ENCODE measurements at regions not wholly inside any gene's neighbourhood (a gene's known extent, or its start where the extent isn't known, plus 50 kb on each side); places are given as distances from the start of the nearest gene placed in this dataset.

DNA sequence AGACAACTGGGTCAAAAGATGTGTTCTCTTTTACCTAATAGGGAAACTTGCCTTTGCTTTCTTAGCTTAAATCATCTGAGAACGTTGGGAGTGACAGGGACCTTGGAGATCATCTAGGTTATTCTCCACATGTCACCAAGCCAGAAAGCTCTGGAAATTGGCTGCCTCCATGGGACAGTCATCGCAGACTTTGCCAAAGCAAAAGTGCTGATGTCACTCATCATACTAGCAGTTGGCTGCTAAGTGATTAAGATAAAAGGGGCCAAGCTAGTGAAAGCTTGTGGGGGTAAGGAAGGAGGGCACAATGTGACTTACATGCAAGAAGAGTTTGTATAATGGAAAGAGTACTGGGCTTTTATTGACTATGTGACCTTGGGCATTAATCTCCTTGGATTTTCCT lies 198.0 kb upstream of the PFN2 start:
- DNase-seq (ENCODE audit: low read depth), result no peak

DNA sequence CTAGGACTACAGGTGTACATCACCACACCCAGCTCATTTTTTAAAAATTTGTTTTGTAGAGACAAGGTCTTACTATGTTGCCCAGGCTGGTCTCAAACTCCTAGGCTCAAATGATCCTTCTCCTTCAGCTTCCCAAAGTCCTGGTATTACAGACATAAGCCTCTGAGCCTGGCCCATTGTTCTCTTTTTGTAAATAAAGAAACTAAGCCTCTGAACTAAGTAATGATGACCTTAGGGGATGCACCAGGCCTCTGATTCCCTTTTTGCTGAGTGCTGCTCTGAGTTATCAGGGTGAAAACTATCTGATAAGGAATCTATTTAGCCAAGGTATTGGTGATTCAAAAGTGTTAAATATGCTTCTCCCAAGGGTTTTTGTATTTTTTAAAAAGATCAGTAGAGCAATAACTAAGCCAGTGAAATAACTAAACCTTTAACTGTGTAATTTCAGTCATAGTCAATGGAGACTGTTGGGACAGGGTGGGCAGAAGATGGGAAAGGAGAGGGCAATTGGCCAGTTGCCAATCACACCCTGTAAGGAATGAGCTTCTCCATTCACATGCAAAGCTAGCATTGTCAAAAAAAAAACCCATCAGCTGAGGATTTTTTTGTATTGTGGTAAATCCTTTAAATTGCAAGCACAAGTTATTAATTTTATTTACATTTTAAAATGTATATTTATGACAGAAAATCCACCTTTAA lies 194.8 kb upstream of the PFN2 start:
- no peak for DNase-seq (ENCODE audit: low read depth)

DNA sequence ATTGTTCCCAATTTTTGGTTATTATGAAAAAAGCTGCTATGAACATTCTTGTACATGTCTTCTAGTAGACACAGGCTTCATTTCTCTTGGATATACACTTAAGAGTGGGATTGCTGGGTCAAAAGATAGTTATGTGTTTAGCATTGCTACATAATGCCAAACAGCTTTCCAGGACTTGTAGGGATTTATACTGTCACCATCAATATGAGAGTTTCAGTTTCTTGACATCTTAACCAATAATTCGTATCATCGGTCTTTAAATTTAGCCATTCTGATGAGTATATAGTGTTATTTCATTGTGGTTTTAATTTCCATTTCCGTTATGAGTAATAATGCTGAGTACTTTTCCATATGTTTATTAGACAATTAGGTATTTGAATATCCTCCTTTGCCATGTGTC lies 190.3 kb upstream of the PFN2 start:
- DNase-seq (ENCODE audit: low read depth), result no peak

DNA sequence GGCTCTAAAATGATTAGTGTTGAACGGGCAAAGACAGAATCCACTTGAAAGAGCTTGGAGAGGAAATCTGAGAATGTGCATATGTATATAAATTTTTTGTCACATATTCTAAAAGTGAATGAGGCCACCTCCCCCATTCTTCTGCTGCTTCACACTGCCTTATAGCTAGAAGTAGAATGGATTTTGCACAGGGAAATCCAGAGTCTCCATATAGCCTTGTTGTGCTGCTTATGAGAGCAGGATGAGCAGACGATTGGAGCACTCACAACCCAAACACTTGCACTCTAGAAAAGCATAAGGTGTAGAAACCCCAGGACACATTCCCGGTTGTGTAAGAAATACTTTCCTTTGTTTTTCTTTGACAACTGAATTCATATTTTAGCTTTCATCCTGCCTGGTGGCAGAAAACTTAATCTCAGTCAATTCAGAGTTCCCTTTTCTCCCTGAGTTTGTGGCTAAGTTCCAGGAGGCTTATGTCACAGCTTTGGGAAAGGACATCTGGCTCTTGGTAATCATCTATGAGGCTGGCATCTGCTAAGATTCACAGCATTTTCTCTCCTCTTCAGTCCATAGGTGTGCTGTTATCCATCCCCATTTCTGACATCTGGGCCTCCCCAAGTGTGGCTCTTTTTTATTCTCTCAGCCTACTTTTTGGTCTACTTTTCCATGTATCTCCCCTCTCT lies 188.4 kb upstream of the PFN2 start:
- peak; percentile 71 for DNase-seq (ENCODE audit: low read depth)

DNA sequence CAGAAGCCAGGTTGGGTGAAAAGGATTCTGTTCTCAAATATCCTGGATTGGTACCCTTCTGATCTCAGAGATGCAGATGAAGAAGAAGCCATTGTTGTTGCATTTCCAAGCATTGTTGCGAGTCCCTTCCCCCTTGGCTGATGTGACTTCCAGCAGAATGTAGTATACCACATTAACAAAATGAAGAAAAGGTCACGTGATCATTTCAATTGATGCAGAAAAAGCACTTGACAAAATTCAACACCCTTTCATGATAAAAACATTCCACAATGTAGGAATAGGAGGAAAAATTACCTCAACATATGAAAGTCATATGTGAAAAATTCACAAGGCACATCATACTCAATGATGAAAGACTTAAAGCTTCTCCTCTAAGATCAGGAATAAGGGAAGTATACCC lies 181.9 kb upstream of the PFN2 start:
- no peak for DNase-seq (ENCODE audit: low read depth)

DNA sequence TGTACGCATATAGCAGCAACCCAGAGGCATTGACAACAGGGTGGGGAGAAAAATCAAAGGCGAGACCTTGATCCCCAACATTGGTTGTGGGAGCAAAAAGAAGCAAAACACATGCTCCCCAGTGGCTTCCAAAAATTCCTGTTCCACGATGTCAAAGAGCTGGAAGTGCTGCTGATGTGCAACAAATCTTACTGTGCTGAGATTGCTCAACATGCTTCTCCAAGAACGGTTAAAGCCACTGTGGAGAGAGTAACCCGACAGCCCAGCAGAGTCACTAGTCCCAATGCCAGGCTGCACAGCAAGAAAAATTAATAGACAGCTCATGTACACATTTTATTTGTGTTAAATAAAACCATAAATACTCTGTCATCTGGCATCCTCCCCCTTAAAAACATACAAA lies 179.9 kb upstream of the PFN2 start:
- DNase-seq (ENCODE audit: low read depth), result peak; percentile 43

DNA sequence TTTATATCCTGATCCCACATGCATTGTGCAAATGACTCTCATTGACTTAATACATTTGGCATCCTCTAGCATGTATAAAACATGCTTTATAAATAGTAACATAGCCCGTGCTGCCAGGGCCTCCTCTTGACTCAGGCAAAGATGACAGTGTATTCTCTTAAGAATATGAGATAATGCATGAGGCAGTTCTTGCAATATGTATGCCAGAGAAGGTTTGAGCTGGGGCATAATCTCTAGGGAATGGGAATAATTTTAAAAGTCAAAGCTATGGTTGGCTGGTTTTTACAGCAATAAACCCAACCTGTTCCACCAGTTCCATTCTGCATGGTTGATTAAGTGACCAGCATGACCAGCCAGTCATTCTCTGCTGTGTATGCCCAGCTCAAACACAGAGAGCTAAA lies 179.0 kb upstream of the PFN2 start:
- peak; percentile 84 for DNase-seq (ENCODE audit: low read depth)

DNA sequence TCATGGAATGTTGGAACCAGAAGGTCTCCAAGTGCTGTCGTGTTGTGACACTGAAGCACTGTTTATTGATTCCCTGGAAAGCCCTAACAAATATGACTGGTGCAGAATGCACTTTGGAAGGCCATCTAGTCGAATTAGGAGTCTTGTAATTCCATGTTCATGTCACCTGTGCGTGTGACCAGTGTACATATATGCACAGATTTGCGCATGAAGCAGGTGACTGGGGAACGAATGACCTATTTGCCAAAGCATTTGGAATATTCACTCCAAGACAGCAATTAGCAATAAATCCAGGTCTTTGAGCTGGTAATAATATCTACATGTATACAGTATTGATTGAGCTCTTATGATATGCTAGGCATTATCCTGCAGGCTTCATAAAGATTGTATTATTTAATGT lies 177.5 kb upstream of the PFN2 start:
- DNase-seq (ENCODE audit: low read depth), result no peak

DNA sequence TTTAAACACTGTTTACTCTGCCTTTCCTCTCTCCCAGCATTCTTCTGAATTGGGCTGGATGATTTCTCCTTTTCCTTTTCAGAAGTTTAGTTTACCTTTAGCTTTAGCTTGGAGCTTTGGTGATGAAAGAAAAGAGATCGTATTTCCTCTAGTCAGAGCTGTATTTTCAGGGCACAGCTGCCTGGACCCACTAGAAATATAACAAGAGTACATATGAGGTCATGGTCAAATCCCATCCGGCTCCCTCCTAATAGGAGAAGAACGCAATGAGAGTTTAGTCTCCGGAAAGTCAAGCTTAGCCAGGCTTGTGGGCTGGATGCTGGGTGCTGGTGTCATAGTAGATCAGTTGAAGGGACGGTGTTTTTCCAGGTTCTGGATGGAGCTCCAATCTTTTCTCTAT lies 177.1 kb upstream of the PFN2 start:
- DNase-seq (ENCODE audit: low read depth), result peak; percentile 97

DNA sequence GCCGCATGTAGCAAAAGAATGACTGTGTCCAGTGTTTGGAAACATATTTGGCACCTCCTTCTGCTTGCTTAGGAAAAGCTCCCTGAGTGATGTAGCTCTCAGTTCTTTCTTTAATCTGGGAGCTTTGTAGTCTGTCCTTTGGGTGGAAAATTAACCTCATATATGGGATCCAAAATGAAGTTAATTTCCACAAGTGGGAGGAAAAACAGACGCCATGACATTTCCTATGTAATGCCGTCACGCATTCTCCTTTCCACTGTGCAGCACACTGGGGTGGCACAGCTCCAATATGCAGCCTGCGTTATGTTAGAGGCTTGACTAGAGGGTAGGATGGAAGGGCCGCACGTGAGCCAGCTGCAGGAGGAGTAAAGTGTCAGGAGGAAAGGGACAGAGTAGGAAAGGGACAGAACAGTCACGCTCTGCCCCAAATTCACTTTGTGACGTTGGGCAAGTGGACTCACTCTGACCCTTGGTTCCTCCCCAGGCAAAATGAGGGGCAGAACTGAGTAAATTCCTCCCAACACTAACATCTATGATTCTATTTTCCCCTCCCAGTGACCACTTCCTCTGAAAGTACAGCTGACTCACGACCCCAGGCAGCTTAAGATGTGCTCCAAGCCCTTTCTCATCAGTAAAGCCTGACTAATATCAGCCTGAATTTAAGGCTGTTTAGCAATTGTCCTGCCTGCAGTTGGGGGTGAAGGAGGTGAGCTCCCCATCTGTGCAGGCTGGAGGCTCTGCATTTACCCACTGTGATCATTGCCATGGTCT lies 176.5 kb upstream of the PFN2 start:
- peak; percentile 99 for DNase-seq (ENCODE audit: low read depth)

DNA sequence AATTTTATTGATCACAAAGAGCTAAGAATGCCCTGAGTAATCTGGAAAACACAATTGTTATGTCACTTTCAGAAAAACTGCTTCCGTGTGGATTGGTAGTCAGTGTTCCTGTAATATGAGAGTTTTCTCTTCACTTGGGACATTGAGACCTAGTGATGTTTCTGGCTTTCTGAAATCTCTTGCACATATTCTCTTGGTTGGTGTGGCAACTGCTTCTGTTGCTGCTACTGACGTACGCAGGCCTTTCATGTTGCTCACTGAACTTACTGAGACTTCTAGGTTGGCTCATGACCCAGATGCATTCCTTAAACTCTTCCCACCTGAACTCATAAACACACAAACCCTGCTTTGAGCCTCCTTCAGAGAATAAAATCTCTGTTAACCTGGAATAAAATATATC lies 175.0 kb upstream of the PFN2 start:
- peak; percentile 34 for DNase-seq (ENCODE audit: low read depth)

DNA sequence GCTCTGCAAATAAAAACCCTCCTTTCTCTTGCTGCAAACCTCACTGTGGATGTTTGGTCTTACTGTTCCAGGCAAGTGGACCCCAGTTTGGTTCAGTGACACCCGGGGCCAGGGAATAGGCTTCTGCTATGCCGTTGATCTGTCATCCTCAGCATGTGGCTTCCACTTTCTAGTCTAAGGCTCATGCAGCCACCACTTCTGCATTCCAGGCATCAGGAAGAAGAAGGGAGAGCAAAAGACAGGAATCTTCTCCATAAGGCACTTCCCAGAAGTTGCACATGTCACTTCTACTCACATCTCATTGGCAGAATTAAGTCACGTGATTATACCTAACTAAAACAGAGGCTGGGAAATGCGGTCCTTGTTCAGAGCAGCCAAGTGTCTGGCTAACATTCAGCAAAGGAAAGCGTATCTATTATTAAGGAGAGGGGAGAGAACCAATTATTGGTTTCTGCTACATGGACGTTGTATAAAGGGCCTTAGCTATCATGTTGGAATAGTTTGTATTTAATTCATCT lies 173.6 kb upstream of the PFN2 start:
- DNase-seq (ENCODE audit: low read depth), result no peak

DNA sequence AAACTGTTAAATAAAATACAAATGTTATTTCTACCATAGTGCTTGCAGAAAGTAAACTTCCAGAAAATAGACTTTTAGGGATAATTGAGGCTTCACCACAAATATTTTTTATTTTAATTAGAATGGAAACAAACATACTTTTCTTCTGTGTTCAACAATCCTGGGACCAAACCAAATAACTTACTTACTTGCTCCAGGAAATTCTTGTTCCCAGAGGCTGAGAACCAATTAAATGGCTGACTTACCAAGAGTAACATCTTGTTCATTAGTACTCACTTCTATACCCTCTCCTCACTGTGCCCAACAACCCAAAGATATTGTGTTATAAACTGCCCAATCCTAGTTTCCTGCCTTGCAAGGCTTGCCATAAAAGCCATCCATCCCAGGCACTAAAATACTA lies 172.2 kb upstream of the PFN2 start:
- no peak for DNase-seq (ENCODE audit: low read depth)

DNA sequence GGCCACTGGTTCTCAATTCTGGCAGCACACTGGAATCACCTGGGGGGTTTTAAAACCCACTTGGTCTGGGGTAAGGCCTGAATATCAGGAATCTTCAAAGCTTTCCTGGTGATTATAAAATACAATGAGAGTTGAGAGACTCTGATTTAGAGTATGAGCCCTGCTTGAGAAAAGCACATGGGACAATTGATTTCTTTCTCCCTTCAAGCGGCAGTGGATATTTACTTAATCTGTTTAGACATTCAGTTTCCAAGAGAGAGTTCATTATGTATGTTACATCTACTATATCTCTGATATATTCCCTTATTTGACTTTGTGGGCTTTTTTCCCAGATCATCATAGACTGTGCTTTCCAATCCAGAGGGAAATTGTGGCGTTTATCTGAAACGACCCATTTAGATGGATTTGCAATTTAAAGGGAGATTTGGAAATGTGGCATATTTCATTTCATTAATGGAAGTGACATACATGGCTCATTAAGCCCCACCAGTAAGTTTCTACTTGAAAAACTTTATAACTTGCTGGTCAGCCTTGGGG lies 171.2 kb upstream of the PFN2 start:
- DNase-seq (ENCODE audit: low read depth), result no peak

DNA sequence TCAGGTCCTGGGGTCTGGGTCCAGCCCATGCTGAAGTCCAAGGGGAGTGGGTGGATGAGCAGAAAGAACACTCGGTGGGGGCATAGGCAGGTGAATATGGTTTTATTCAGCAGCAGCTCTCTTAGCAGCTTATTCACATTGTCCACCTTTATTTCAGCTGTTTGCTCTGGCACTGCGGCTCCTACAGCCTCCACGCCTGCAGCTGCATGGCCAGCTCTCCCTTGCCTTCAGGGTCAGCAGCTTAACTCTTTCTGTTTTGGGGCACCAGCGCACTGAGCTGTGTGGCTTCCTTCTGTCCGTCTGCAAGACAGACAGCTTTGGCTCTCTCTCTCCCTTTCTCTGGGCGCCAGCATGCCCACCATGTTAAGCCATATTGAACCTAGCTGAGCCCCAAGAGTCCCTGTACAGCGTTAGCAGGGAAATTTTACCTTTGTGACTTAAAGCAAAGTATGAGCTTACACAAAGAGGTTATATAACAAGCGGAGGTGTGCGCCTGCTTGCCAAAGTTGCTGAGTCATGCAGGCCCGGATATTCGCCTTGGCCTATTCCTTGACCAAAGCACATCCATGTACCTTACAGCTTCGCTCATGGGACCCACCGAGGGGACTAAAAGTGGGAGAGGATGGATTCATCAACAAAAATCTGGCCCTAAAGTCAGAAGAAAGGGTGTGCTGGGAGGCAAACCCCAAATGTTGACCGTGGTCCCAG lies 170.1 kb upstream of the PFN2 start:
- no peak for DNase-seq (ENCODE audit: low read depth)

DNA sequence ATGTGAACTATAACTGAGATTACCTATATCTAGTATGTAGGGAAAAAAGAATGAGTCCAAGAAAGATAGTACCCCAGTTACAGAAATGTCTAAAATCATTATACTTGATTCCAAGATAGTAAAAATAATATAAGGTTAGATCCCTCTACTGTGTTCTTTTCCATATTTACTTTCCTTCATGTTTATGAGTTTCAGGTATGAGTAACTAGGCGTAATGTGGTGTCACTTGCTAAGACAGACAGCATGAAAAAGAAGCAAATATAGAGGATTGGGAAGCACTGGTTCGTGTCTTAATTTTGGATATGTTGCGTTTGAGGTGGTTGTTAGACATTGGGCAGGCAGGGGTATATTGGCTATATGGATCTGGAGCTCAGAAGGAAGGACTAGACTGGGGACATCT lies 168.1 kb upstream of the PFN2 start:
- no peak for DNase-seq (ENCODE audit: low read depth)

DNA sequence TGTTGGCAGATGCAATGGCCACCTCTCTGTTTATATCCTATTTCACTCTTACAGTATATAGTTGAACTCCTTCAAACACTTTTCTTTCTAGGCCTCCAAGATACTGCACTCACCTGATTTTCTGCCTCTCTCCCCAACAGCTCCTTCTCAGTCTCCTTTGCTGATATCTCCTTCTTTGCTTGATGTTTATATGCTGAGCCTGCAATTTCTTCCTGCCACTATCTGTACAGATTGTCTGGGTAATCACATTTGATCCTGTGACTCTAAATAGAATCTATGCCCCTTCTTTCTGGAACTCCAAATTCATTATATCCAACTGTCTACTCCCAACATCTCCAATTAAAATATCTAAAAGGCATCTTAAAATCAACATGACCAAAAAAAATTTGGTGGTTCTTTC lies 165.5 kb upstream of the PFN2 start:
- DNase-seq (ENCODE audit: low read depth), result no peak

DNA sequence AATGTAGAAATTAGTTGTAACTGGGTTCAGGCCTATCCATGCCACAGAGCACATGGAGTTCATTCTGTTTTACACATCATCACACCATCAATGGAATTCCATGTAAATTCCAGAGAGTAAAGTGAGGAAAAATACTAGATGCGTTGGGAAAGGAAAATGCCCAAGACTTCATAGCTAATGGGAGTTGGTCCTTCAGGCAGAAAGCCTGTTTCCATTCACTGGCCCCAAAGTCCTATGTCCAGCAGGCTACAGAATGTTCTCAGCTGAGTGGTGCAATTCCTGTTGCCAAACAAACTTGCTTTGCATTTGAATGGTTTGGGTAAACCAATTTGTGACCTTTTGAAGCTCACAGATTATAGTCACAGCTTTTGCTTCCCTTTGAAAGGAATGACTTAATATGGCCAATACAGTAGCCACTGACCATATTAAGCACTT lies 164.6 kb upstream of the PFN2 start:
- peak; percentile 60 for DNase-seq (ENCODE audit: low read depth)

DNA sequence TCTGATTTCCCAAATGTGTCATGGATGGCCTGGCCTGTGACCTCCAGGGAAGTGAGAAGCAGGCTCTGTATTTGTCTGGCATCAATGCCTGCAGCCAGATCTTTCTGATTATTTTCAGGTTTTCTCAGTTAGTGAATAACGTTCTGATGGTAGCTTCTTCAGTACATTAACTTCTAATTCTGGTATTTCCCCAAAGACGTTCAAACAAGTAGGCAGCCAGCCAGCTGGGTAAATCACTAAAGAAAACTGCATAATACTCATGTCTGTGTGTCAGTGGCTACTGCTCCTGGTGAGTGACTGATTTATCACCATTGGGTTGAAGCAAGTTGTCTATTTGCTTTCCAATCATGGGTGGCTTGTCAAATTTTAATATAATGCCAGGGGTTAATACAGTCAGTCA lies 162.6 kb upstream of the PFN2 start:
- DNase-seq (ENCODE audit: low read depth), result no peak

DNA sequence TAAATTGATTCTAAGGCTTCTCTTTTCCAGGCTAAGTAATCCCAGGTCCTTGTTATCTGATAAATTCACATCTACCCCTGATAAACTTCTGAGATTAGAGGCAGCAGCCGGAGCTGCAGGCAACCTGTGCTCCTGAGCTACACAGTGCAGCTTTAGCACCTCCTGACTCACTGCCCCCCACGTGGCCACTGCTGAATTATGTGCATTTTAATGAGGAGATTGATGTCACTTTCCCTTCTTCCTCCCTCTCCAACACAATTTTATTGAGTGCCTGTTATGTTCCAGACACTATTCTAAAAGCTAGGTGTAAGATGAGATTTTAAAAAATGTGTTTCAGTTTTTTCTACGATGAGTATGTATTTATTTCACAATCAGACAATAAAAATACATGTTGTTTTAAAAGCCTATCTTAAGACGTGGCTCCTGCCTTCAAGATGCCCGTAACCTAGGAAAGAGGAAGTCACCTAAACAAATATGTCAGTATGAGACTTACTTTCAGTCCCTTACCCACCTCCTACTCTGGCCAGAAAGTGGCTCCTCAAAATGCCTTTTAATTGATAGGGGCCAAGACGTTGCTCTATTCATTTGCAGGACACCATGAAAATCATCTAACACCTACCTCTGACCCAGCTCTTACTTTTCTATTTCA lies 161.5 kb upstream of the PFN2 start:
- DNase-seq (ENCODE audit: low read depth), result peak; percentile 23

DNA sequence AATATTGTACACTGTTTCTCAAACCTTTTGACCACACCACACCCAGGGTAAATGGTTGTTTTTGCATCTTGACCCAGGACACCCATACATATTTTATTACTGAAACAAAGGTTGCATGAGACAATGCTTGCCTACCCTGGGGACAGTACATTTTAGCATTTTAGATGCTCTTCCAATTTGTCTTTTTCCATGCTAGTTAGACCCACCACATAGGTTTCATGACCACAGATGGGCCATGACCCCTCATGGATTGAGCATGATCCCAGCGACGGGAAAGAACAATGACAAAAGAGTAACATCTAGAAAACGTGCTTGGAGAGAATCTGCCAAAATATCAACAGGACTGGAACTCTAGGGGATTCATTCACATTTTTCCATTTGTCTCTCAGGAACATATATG lies 161.0 kb upstream of the PFN2 start:
- DNase-seq (ENCODE audit: low read depth), result no peak

Measured in LHCN-M2 (cell line).